ENCODE measurements at regions not wholly inside any gene's neighbourhood (a gene's known extent, or its start where the extent isn't known, plus 50 kb on each side); places are given as distances from the start of the nearest gene placed in this dataset.

GRCh38 chr2:41707790-41708451, 339.9 kb upstream of the PKDCC start:
- TF ChIP-seq CTCF (IDR thresholded peaks at IDR 0.05), result no peak
- TF ChIP-seq POLR2A (IDR thresholded peaks at IDR 0.05), result no peak
- TF ChIP-seq POLR2AphosphoS5 (IDR thresholded peaks at IDR 0.05), result no peak
- no peak for TF ChIP-seq EP300 (IDR thresholded peaks at IDR 0.05)
